ENCODE measurements at regions not wholly inside any gene's neighbourhood (a gene's known extent, or its start where the extent isn't known, plus 50 kb on each side); places are given as distances from the start of the nearest gene placed in this dataset.

DNA sequence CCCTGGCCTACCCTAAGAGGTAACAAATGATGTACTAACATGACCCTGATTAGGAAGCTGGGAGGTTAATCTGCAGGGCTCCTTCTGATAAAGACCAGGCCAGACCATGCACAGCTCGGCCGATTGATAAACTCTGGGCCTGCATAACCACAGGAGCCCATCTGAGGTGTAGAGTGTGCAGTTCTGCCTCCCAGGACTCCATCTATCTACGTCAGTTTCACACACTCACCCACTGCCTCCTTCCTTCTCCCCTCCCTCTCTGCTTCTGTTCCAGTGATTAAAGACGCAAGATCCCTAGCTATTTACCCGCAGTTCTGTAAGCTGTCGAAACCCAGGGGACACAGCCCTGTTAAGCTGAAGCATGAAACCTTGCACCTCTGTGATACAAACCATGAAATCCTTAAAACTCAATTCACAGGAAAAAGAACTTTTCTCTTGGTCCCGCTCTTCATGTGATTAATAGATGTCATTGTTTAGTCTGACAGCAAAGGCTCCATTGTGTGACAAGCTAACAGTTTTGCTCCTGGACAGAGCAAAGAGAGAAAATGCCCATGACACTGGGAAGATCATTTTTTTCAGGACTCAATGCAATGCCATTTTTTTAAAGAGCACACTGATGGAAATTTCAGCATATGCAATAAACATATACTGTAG lies 470.6 kb downstream of the MAFB start:
- H3K9me3 ChIP-seq: no peaks in the 10 kb centered on the region
- WGBS, 3 donors: 61 to 72% (median 64%) methylated on average over 7 of the region's 7 CpGs
- H3K27me3 ChIP-seq: no peaks in the 10 kb centered on the region
- intact Hi-C loops (cut with DNase I): no loop called here
- TF ChIP-seq POLR2A (IDR thresholded peaks at IDR 0.05): no peak
- TF ChIP-seq, protein P1, sequence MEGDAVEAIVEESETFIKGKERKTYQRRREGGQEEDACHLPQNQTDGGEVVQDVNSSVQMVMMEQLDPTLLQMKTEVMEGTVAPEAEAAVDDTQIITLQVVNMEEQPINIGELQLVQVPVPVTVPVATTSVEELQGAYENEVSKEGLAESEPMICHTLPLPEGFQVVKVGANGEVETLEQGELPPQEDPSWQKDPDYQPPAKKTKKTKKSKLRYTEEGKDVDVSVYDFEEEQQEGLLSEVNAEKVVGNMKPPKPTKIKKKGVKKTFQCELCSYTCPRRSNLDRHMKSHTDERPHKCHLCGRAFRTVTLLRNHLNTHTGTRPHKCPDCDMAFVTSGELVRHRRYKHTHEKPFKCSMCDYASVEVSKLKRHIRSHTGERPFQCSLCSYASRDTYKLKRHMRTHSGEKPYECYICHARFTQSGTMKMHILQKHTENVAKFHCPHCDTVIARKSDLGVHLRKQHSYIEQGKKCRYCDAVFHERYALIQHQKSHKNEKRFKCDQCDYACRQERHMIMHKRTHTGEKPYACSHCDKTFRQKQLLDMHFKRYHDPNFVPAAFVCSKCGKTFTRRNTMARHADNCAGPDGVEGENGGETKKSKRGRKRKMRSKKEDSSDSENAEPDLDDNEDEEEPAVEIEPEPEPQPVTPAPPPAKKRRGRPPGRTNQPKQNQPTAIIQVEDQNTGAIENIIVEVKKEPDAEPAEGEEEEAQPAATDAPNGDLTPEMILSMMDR (IDR thresholded peaks at IDR 0.05): no peak
- no peak for TF ChIP-seq EP300 (IDR thresholded peaks at IDR 0.05)
- no peak overlapping the region for H3K27ac ChIP-seq
- H3K4me3 ChIP-seq: no peak overlapping the region
- DNase-seq: no peak
- H3K4me1 ChIP-seq (ENCODE audit: insufficient read depth): no peaks in the 10 kb centered on the region
- no peaks in the 10 kb centered on the region for H3K36me3 ChIP-seq

DNA sequence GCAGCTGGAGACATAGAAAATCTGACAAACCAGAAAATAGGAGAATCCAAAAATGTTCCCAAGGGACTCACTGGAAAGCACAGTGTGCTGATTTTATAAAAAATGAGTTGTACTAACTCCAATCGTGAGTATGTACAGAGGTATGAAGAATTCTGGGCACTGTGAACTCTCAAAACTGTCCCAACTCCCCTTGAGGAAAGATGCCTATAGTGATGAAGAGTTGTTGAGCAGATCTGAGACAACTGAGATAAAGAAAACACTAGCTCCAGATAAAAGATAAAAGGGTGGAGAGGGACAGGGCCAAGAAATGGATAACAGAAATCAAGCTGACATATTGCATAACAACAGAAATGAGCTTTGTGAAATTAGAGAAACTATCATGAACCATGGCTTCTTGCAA lies 481.4 kb downstream of the MAFB start:
- no peak for TF ChIP-seq POLR2A (IDR thresholded peaks at IDR 0.05)
- TF ChIP-seq, protein P1 (IDR thresholded peaks at IDR 0.05): no peak
- no peak for TF ChIP-seq EP300 (IDR thresholded peaks at IDR 0.05)
- Histone ChIP-seq H3K9me3 (no peaks in the 10 kb centered on the region), H3K36me3 (no peaks in the 10 kb centered on the region), H3K4me3 (no peak overlapping the region), H3K27ac (no peak overlapping the region), H3K4me1 (ENCODE audit: insufficient read depth) (no peaks in the 10 kb centered on the region), H3K27me3 (no peaks in the 10 kb centered on the region)
- intact Hi-C loops (cut with DNase I): no loop called here
- no peak for DNase-seq
- 24 to 53% (median 27%) methylated on average over 1 of the region's 1 CpG for WGBS, 3 donors

DNA sequence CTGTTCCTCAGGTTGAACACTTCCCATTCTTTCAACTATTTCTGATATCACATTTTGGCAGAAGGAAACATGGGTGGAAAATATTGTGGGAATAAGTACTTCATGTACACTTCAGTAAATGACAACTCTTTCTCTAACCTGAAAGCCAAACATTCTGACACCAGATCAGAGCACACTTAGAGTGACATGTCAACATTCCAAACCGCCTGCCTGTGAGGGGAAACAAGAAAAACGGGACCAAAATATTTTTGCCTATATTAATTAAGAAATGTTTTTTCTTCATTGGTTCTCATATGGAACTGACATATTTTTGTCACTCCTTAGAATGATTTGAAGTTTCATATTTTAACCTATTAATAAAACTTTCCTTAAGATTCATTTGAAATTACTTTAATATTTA lies 483.1 kb downstream of the MAFB start:
- Histone ChIP-seq H3K4me1 (ENCODE audit: insufficient read depth) (no peaks in the 10 kb centered on the region), H3K27ac (no peak overlapping the region)

DNA sequence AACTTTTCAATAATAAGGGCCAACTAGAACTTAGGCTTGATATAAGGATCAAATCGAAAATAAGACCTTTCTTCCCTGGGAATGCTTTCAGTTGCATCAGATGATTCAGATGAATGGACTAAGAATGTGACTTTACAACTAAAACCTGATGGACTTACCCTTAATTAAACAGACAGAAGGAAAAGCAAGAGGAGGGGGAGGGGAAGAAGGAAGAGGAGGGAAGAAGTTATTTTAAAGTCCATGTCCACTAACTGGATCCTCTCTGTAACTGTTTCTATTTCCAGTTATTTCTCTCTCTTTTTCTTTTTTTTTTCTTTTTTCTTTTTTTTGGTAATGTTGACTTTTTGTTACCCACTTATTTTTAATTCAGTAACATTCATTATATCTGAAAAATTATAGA lies 486.0 kb downstream of the MAFB start:
- no peak for DNase-seq
- H3K36me3 ChIP-seq: no peaks in the 10 kb centered on the region
- WGBS, 3 donors: 82 to 90% (median 84%) methylated on average over 1 of the region's 1 CpG
- intact Hi-C loops (cut with DNase I): no loop called here
- no peak overlapping the region for H3K27ac ChIP-seq
- no peak for TF ChIP-seq EP300 (IDR thresholded peaks at IDR 0.05)
- TF ChIP-seq, protein P1 (IDR thresholded peaks at IDR 0.05): no peak
- no peak for TF ChIP-seq POLR2A (IDR thresholded peaks at IDR 0.05)
- H3K4me1 ChIP-seq (ENCODE audit: insufficient read depth): peaks cover under 1% of the 10 kb centered on the region
- no peak overlapping the region for H3K4me3 ChIP-seq
- no peaks in the 10 kb centered on the region for H3K27me3 ChIP-seq
- H3K9me3 ChIP-seq: no peaks in the 10 kb centered on the region

More for the DNA sequence above, 483.1 kb downstream of the MAFB start:
- H3K27me3 ChIP-seq: no peaks in the 10 kb centered on the region
- no peaks in the 10 kb centered on the region for H3K36me3 ChIP-seq
- no peaks in the 10 kb centered on the region for H3K9me3 ChIP-seq
- intact Hi-C loops (cut with DNase I): no loop called here
- WGBS, 3 donors: 70 to 72% (median 70%) methylated on average over 2 of the region's 2 CpGs
- no peak for TF ChIP-seq EP300 (IDR thresholded peaks at IDR 0.05)
- TF ChIP-seq, protein P1 (IDR thresholded peaks at IDR 0.05): no peak
- TF ChIP-seq POLR2A (IDR thresholded peaks at IDR 0.05): no peak
- no peak overlapping the region for H3K4me3 ChIP-seq
- no peak for DNase-seq

Measured in ovary (tissue), 7 donors.